ENCODE measurements at regions not wholly inside any gene's neighbourhood (a gene's known extent, or its start where the extent isn't known, plus 50 kb on each side); places are given as distances from the start of the nearest gene placed in this dataset.

DNA sequence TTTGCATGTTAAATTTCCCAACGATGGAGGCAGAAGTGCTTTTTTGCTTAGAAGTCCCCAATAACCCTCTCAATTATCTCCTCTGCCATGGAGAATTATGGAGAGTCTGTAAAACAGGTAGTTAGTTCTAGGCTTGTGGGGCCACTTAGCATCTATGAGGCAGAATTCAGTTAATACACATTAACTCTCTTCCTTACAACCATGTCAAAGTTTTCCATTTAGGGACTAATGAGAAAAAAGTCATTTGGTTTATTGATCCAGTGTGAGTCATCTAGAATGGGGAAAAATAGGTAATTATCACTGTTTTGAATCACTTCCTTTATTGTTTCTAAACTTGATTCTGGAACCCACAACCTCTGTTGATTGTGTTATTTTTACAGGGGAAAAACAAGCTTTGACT is 229.1 kb upstream of the COX10 start:
- no peaks in the 10 kb centered on the region for H3K36me3 ChIP-seq (ENCODE audit: control insufficient read depth in 2 of 4, insufficient read depth in 4 of 4, low read length in 3 of 4)
- no peak overlapping the region for H4K5ac ChIP-seq (ENCODE audit: insufficient read length, low read depth, low read length)
- DNase-seq (ENCODE audit: low read depth in 1 of 2, low spot score in 2 of 2) (no peak), FAIRE-seq (no peak)
- POLR2A ChIA-PET (ENCODE audit: partially characterized antibody): no interaction called here
- H2BK5ac ChIP-seq (ENCODE audit: low read depth, low read length): no peak overlapping the region
- H2BK20ac ChIP-seq (ENCODE audit: low read length): no peak overlapping the region
- H4K91ac ChIP-seq (replicated peaks; ENCODE audit: insufficient read length, low read length): no peak overlapping the region
- no peak overlapping the region for H3K9ac ChIP-seq (replicated peaks in 1 of 4; ENCODE audit: extremely low read depth in 1 of 4, low read depth in 3 of 4, low read length in 3 of 4)
- no peak overlapping the region for H3K23ac ChIP-seq (ENCODE audit: insufficient read length)
- H3K4me3 ChIP-seq (ENCODE audit: extremely low read depth in 1 of 4, insufficient read depth in 2 of 4, low read depth in 3 of 4, low read length in 4 of 4): no peak overlapping the region
- no peak overlapping the region for H2BK12ac ChIP-seq (ENCODE audit: low read depth, low read length)
- H4K20me1 ChIP-seq (replicated peaks in 1 of 2; ENCODE audit: control insufficient read depth in 1 of 2, insufficient read depth in 2 of 2, low read length in 2 of 2): no peaks in the 10 kb centered on the region
- no peak overlapping the region for H2BK120ac ChIP-seq (replicated peaks; ENCODE audit: low read depth, low read length)
- no peaks in the 10 kb centered on the region for H3K79me1 ChIP-seq (ENCODE audit: low read depth, low read length)
- CTCF ChIA-PET (ENCODE audit: partially characterized antibody): interaction anchor here (1.0 kb wide), 1 partner anchor 271 kb away, joined by 3 read pairs; no protein-coding TSS in a partner anchor
- H2AFZ ChIP-seq (ENCODE audit: low read length): no peak overlapping the region
- H3K27ac ChIP-seq (ENCODE audit: low read depth, low read length): no peak overlapping the region
- H3K56ac ChIP-seq (replicated peaks; ENCODE audit: insufficient read length, low read depth, low read length): no peak overlapping the region
- H4K8ac ChIP-seq (ENCODE audit: extremely low read depth, insufficient read depth, low read length): no peak overlapping the region
- no peaks in the 10 kb centered on the region for H3K9me3 ChIP-seq (ENCODE audit: insufficient read depth in 2 of 2, low read depth in 1 of 2, low read length in 1 of 2)
- no peak overlapping the region for H3K14ac ChIP-seq (ENCODE audit: insufficient read length)
- H3K23me2 ChIP-seq (ENCODE audit: low read depth, low read length): no peaks in the 10 kb centered on the region; the same call in 1 of the 2 replicates
- H3K27me3 ChIP-seq (replicated peaks in 1 of 4; ENCODE audit: control insufficient read depth in 3 of 4, extremely low read depth in 1 of 4, insufficient read depth in 3 of 4, low read length in 3 of 4): no peaks in the 10 kb centered on the region; a peak in 1 of 7 replicates
- H2BK15ac ChIP-seq (ENCODE audit: low read length): no peak overlapping the region
- no peak overlapping the region for H3K4me2 ChIP-seq (ENCODE audit: insufficient read depth in 1 of 2, low read depth in 2 of 2, low read length in 2 of 2)
- no peak overlapping the region for H3K4ac ChIP-seq (replicated peaks; ENCODE audit: insufficient read length, low read depth, low read length)
- WGBS, 2 experiments (ENCODE audit: extremely low coverage in 1 of 2, insufficient coverage in 1 of 2, insufficient read length in 1 of 2, insufficient replicate concordance in 2 of 2, low coverage in 1 of 2, low lambda C conversion rate in 2 of 2, missing lambda C conversion rate in 1 of 2): 89% methylated on average over 1 of the region's 1 CpG; no CpG with 5 or more reads in 1 of the 2 experiments
- H3K79me2 ChIP-seq (ENCODE audit: control insufficient read depth in 1 of 2, insufficient read depth in 2 of 2, low read length in 2 of 2): no peaks in the 10 kb centered on the region
- H3K4me1 ChIP-seq (replicated peaks in 1 of 4; ENCODE audit: control insufficient read depth in 3 of 4, insufficient read depth in 4 of 4, low read length in 3 of 4): no peaks in the 10 kb centered on the region
- H2AK5ac ChIP-seq (ENCODE audit: low read depth, low read length): no peak overlapping the region
- no peak overlapping the region for H3K18ac ChIP-seq (ENCODE audit: extremely low read depth, low read length)
- TF ChIP-seq, protein P1, sequence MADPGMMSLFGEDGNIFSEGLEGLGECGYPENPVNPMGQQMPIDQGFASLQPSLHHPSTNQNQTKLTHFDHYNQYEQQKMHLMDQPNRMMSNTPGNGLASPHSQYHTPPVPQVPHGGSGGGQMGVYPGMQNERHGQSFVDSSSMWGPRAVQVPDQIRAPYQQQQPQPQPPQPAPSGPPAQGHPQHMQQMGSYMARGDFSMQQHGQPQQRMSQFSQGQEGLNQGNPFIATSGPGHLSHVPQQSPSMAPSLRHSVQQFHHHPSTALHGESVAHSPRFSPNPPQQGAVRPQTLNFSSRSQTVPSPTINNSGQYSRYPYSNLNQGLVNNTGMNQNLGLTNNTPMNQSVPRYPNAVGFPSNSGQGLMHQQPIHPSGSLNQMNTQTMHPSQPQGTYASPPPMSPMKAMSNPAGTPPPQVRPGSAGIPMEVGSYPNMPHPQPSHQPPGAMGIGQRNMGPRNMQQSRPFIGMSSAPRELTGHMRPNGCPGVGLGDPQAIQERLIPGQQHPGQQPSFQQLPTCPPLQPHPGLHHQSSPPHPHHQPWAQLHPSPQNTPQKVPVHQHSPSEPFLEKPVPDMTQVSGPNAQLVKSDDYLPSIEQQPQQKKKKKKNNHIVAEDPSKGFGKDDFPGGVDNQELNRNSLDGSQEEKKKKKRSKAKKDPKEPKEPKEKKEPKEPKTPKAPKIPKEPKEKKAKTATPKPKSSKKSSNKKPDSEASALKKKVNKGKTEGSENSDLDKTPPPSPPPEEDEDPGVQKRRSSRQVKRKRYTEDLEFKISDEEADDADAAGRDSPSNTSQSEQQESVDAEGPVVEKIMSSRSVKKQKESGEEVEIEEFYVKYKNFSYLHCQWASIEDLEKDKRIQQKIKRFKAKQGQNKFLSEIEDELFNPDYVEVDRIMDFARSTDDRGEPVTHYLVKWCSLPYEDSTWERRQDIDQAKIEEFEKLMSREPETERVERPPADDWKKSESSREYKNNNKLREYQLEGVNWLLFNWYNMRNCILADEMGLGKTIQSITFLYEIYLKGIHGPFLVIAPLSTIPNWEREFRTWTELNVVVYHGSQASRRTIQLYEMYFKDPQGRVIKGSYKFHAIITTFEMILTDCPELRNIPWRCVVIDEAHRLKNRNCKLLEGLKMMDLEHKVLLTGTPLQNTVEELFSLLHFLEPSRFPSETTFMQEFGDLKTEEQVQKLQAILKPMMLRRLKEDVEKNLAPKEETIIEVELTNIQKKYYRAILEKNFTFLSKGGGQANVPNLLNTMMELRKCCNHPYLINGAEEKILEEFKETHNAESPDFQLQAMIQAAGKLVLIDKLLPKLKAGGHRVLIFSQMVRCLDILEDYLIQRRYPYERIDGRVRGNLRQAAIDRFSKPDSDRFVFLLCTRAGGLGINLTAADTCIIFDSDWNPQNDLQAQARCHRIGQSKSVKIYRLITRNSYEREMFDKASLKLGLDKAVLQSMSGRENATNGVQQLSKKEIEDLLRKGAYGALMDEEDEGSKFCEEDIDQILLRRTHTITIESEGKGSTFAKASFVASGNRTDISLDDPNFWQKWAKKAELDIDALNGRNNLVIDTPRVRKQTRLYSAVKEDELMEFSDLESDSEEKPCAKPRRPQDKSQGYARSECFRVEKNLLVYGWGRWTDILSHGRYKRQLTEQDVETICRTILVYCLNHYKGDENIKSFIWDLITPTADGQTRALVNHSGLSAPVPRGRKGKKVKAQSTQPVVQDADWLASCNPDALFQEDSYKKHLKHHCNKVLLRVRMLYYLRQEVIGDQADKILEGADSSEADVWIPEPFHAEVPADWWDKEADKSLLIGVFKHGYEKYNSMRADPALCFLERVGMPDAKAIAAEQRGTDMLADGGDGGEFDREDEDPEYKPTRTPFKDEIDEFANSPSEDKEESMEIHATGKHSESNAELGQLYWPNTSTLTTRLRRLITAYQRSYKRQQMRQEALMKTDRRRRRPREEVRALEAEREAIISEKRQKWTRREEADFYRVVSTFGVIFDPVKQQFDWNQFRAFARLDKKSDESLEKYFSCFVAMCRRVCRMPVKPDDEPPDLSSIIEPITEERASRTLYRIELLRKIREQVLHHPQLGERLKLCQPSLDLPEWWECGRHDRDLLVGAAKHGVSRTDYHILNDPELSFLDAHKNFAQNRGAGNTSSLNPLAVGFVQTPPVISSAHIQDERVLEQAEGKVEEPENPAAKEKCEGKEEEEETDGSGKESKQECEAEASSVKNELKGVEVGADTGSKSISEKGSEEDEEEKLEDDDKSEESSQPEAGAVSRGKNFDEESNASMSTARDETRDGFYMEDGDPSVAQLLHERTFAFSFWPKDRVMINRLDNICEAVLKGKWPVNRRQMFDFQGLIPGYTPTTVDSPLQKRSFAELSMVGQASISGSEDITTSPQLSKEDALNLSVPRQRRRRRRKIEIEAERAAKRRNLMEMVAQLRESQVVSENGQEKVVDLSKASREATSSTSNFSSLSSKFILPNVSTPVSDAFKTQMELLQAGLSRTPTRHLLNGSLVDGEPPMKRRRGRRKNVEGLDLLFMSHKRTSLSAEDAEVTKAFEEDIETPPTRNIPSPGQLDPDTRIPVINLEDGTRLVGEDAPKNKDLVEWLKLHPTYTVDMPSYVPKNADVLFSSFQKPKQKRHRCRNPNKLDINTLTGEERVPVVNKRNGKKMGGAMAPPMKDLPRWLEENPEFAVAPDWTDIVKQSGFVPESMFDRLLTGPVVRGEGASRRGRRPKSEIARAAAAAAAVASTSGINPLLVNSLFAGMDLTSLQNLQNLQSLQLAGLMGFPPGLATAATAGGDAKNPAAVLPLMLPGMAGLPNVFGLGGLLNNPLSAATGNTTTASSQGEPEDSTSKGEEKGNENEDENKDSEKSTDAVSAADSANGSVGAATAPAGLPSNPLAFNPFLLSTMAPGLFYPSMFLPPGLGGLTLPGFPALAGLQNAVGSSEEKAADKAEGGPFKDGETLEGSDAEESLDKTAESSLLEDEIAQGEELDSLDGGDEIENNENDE (IDR thresholded peaks at IDR 0.05; ENCODE audit: insufficient replicate concordance, low read length): no peak

Data from H1 (cell line).